Bronchial epithelial cell (primary cell): ENCODE measurements at regions not wholly inside any gene's neighbourhood (a gene's known extent, or its start where the extent isn't known, plus 50 kb on each side); places are given as distances from the start of the nearest gene placed in this dataset.

Experiments
- DNase-seq: peaks from one replicate; pipeline ENCODE4 v3.0.0-alpha.2; 2010; ENCODE audit warnings: low read depth
- FAIRE-seq: peaks from 2 replicates; lab custom pipeline; 2011; peaks lifted over from hg19 to GRCh38; lab: Jason Lieb, UNC
- H3K27me3 ChIP-seq: 2 replicates; pipeline ENCODE4 v1.5.1; 2011; ENCODE audit warnings: low read length; ENCODE audit not compliant: control insufficient read depth, insufficient read depth
- H3K36me3 ChIP-seq: 2 replicates; pipeline ENCODE4 v1.5.1; 2011; ENCODE audit warnings: low read length; ENCODE audit not compliant: control insufficient read depth, insufficient read depth
- H3K4me3 ChIP-seq: 2 replicates; pipeline ENCODE4 v1.5.1; 2011; ENCODE audit warnings: mild to moderate bottlenecking, low read depth, low read length, control low read depth
- CTCF ChIP-seq: IDR thresholded peaks from 2 replicates; pipeline ENCODE4 v1.5.1; 2011; ENCODE audit warnings: mild to moderate bottlenecking, moderate library complexity, low read length, control low read depth, inconsistent platforms; ENCODE audit not compliant: insufficient read depth, severe bottlenecking

DNA sequence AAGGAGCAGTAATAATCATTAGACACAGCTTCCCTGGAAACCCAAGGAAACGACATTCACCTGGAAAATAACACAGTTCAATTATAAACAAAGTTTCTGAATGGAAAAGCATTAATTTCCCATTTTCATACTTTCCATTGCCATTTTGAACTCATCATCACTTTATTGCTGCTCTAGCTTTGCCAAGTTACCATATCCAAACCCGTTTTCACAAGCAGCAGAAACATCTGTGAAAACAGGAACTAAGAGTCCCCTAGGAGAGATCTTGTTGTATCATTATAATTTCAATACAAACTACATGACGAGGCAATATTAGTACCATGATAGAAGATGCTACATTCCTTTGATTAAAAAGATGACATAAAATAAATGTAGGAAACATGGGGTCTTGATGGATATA lies 597.0 kb upstream of the NRXN1 start:
- no peak for FAIRE-seq
- TF ChIP-seq CTCF: no peak
- H3K4me3 ChIP-seq: no peak overlapping the region
- no peak for DNase-seq
- H3K27me3 ChIP-seq: no peaks in the 10 kb centered on the region
- H3K36me3 ChIP-seq: no peaks in the 10 kb centered on the region

DNA sequence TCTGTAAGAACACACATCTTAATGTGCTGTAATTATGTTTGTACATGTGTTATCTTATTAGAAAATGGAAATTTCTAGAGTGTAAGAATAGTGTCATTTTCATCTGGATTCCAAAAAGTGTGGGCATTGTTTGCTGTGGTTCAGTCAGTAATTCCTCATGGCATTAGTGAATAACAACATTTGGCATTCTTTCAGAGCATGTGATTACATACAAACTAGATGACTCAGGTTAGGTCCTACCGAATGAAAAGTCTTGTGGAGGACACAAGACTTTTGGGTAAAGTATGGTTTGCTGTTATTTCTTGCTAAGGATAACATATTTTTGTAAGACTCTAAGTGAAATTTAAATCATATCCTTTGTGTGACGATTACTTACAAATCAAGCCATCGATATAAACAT lies 593.1 kb upstream of the NRXN1 start:
- H3K27me3 ChIP-seq: no peaks in the 10 kb centered on the region
- DNase-seq: peak; percentile 65
- H3K4me3 ChIP-seq: no peak overlapping the region
- no peaks in the 10 kb centered on the region for H3K36me3 ChIP-seq
- no peak for FAIRE-seq
- no peak for TF ChIP-seq CTCF

DNA sequence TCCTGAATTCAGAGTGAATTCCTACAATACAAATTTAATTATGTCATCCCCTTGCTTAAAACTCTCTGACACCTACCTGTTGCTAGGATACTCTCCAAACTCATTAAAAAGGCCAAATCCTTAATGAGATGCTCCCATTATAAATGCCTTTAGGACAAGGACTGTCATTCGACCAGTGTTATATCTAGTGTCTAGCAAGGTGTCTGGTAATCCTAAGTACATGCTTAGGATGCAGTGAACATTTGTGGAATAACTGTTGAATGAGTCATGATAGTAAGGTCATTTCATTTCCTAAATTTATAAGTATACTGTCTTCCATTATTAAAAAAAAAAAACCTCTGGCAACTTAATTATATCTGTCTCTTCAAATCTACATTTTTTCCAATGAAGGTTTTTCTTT lies 588.9 kb upstream of the NRXN1 start:
- peak; percentile 18 for DNase-seq
- no peak overlapping the region for H3K4me3 ChIP-seq
- H3K27me3 ChIP-seq: no peaks in the 10 kb centered on the region
- no peaks in the 10 kb centered on the region for H3K36me3 ChIP-seq
- FAIRE-seq: no peak
- no peak for TF ChIP-seq CTCF

DNA sequence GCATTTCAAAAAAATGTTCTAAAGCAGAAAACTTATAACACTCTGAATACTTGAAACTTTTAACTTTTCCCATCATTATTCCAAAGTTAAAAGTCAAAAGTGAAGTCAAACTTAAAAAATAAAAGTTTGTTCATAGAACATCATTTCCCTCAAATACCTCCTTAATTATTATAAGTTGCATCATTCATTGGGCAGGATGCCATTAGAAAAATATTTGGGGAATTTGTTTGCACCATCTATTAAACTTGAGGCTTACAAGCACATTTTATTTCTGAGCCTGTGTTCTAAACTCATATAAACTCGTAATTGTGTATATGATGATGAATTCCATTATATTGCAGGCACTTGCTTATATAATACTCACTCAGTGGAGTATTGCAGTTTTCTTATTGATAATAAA lies 588.0 kb upstream of the NRXN1 start:
- Histone ChIP-seq H3K27me3 (no peaks in the 10 kb centered on the region), H3K4me3 (no peak overlapping the region), H3K36me3 (no peaks in the 10 kb centered on the region)
- DNase-seq: no peak
- no peak for FAIRE-seq
- TF ChIP-seq CTCF: no peak

GRCh38 chr2:51612387-51612786 lies 580.5 kb upstream of the NRXN1 start:
- no peak for TF ChIP-seq CTCF
- Histone ChIP-seq H3K36me3 (no peaks in the 10 kb centered on the region), H3K4me3 (no peak overlapping the region), H3K27me3 (no peaks in the 10 kb centered on the region)
- FAIRE-seq (no peak), DNase-seq (no peak)

DNA sequence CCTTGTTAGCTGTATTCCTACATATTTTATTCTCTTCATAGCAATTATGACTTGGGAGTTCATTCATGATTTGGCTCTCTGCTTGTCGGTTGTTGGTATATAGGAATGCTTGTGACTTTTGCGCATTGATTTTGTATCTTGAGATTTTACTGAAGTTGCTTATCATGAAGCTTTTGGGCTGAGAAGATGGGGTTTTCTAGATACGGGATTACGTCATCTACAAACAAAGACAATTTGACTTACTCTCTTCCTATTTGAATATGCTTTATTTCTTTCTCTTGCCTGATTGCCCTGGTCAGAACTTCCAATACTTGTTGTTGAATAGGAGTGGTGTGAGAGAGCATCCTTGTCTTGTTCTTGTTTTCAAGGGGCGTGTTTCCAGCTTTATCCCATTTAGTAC lies 569.8 kb upstream of the NRXN1 start:
- Histone ChIP-seq H3K27me3 (no peaks in the 10 kb centered on the region), H3K36me3 (no peaks in the 10 kb centered on the region), H3K4me3 (no peak overlapping the region)
- no peak for TF ChIP-seq CTCF
- no peak for FAIRE-seq
- no peak for DNase-seq
